PC-9 (cell line): ENCODE measurements at regions not wholly inside any gene's neighbourhood (a gene's known extent, or its start where the extent isn't known, plus 50 kb on each side); places are given as distances from the start of the nearest gene placed in this dataset.

ENCODE experiments used
- BruUV-seq: library from RNA; stranded (reverse); fragments of 400-500 nt; replicated peaks from 2 replicates; lab custom pipeline; 2021; lab: Mats Ljungman, UMichigan
- CTCF ChIA-PET: fragments of 300-600 bp; sonication (Branson Sonifier 250); formaldehyde crosslinking; loops from one replicate; lab custom pipeline; 2022; ENCODE audit warnings: antibody characterized with exemption; lab: Charles Lee
- POLR2A ChIA-PET: fragments of 300-600 bp; sonication (Branson Sonifier 250); formaldehyde crosslinking; loops from one replicate; lab custom pipeline; 2022; ENCODE audit warnings: antibody characterized with exemption; ENCODE audit not compliant: unreplicated experiment; lab: Charles Lee
- DNase-seq, 2 experiments: peaks; one replicate each; pipeline versions ENCODE4 v3.0.0 to v3.0.0-alpha.2; 2015 to 2022; ENCODE audit warnings: mixed read lengths in 1 of 2
- H2AFZ ChIP-seq: fragments of 200-600 bp; sonication (generic); 2 replicates; pipeline ENCODE4 v1.8.1; 2017; ENCODE audit warnings: antibody characterized with exemption
- H3F3A ChIP-seq: fragments of 200-600 bp; sonication (generic); 2 replicates; pipeline ENCODE4 v1.8.1; 2017; ENCODE audit warnings: antibody characterized with exemption, mild to moderate bottlenecking, low read depth; ENCODE audit not compliant: insufficient read depth
- H3K27ac ChIP-seq: fragments of 200-600 bp; sonication (generic); 2 replicates; pipeline ENCODE4 v1.6.1; 2016; ENCODE audit warnings: mixed run types
- H3K27me3 ChIP-seq: fragments of 200-600 bp; sonication (generic); 2 replicates; pipeline ENCODE4 v1.6.1; 2016; ENCODE audit warnings: low read depth, mixed run types; ENCODE audit not compliant: insufficient read depth
- H3K36me3 ChIP-seq: fragments of 200-600 bp; sonication (generic); 2 replicates; pipeline ENCODE4 v1.6.1; 2016; ENCODE audit warnings: low read depth, mixed run types
- H3K4me1 ChIP-seq: fragments of 200-600 bp; sonication (generic); replicated peaks from 2 replicates; pipeline ENCODE4 v1.6.1; 2016; ENCODE audit warnings: mixed run types; ENCODE audit not compliant: insufficient read depth
- H3K4me2 ChIP-seq: fragments of 200-600 bp; sonication (generic); 2 replicates; pipeline ENCODE4 v1.6.1; 2017; ENCODE audit warnings: mixed run types
- H3K4me3 ChIP-seq: fragments of 200-600 bp; sonication (generic); 2 replicates; pipeline ENCODE4 v1.6.1; 2016; ENCODE audit warnings: mixed run types
- H3K79me2 ChIP-seq: fragments of 200-600 bp; sonication (generic); 2 replicates; pipeline ENCODE4 v1.6.1; 2017; ENCODE audit warnings: low read depth, mixed run types
- H3K9me2 ChIP-seq: fragments of 200-600 bp; sonication (generic); 2 replicates; pipeline ENCODE4 v1.8.1; 2017; ENCODE audit warnings: mild to moderate bottlenecking; ENCODE audit not compliant: insufficient read depth
- H3K9me3 ChIP-seq: fragments of 200-600 bp; sonication (generic); 2 replicates; pipeline ENCODE4 v1.8.1; 2016; ENCODE audit warnings: low read depth; ENCODE audit not compliant: insufficient read depth
- H4K20me1 ChIP-seq: fragments of 200-600 bp; sonication (generic); 2 replicates; pipeline ENCODE4 v1.8.1; 2017; ENCODE audit not compliant: insufficient read depth
- CTCF ChIP-seq: fragments of 200-600 bp; sonication (generic); conservative IDR thresholded peaks from 2 replicates; pipeline ENCODE4 v1.6.1; 2017; ENCODE audit warnings: mixed run types, antibody characterized with exemption, mild to moderate bottlenecking, moderate library complexity
- EZH2 ChIP-seq: fragments of 200-600 bp; sonication (generic); IDR thresholded peaks from 2 replicates; pipeline ENCODE4 v1.8.0; 2017; ENCODE audit warnings: antibody characterized with exemption, low read depth
- intact Hi-C: fragments of 100-400 bp; cut with micrococcal nuclease; formaldehyde crosslinking; loops from one replicate; pipeline ENCODE4 v1.10.0; 2022; ENCODE audit not compliant: unreplicated experiment

GRCh38 chr15:37865687-37866086 is 68.8 kb upstream of the TMCO5A start:
- Histone ChIP-seq H3K27me3 (no peaks in the 10 kb centered on the region), H3K79me2 (no peaks in the 10 kb centered on the region), H3K4me1 (no peaks in the 10 kb centered on the region), H3K27ac (no peak overlapping the region), H3K4me2 (no peak overlapping the region), H4K20me1 (no peaks in the 10 kb centered on the region), H3K9me2 (no peaks in the 10 kb centered on the region), H2AFZ (no peak overlapping the region), H3F3A (no peaks in the 10 kb centered on the region), H3K4me3 (no peak overlapping the region), H3K9me3 (no peaks in the 10 kb centered on the region), H3K36me3 (no peaks in the 10 kb centered on the region)
- no TSS peak for BruUV-seq
- TF ChIP-seq EZH2 (no peak), CTCF (no peak)
- ChIA-PET CTCF (no interaction called here), POLR2A (no interaction called here)
- DNase-seq: no peak
- intact Hi-C loops: no loop called here

- no peak overlapping the region for H3K4me3 ChIP-seq
- ChIA-PET CTCF (interaction anchor here (0.7 kb wide), 1 partner anchor 321 kb away, joined by 5 read pairs; no protein-coding TSS in a partner anchor), POLR2A (no interaction called here)
- no peak overlapping the region for H3K4me2 ChIP-seq
- no peak overlapping the region for H3K27ac ChIP-seq
- TF ChIP-seq EZH2 (no peak), CTCF (no peak)
- H3K36me3 ChIP-seq: no peaks in the 10 kb centered on the region
- no peaks in the 10 kb centered on the region for H3K27me3 ChIP-seq
- no peaks in the 10 kb centered on the region for H3K4me1 ChIP-seq
- H3K9me3 ChIP-seq: no peaks in the 10 kb centered on the region
- no peaks in the 10 kb centered on the region for H3K79me2 ChIP-seq
- H2AFZ ChIP-seq: no peak overlapping the region
- no peaks in the 10 kb centered on the region for H3F3A ChIP-seq
- H4K20me1 ChIP-seq: no peaks in the 10 kb centered on the region
- intact Hi-C loops: no loop called here
- no peak for DNase-seq
- no peaks in the 10 kb centered on the region for H3K9me2 ChIP-seq
- no TSS peak for BruUV-seq
Measured at GRCh38 chr15:37870711-37871110, 63.7 kb upstream of the TMCO5A start.

- intact Hi-C loops: no loop called here
- Histone ChIP-seq H2AFZ (no peak overlapping the region), H3K4me1 (peaks cover 3% of the 10 kb centered on the region; the same call in 1 of the 2 replicates), H3K36me3 (no peaks in the 10 kb centered on the region), H3F3A (no peaks in the 10 kb centered on the region), H3K79me2 (no peaks in the 10 kb centered on the region), H3K27me3 (no peaks in the 10 kb centered on the region), H3K4me3 (no peak overlapping the region), H3K9me3 (no peaks in the 10 kb centered on the region), H3K9me2 (no peaks in the 10 kb centered on the region), H4K20me1 (no peaks in the 10 kb centered on the region), H3K27ac (no peak overlapping the region), H3K4me2 (no peak overlapping the region)
- BruUV-seq: no TSS peak
- no peak for DNase-seq
- ChIA-PET CTCF (no interaction called here), POLR2A (interaction anchor here (0.6 kb wide), 1 partner anchor 654 kb away, joined by 3 read pairs; no protein-coding TSS in a partner anchor)
- no peak for TF ChIP-seq CTCF
- no peak for TF ChIP-seq EZH2
Measured at GRCh38 chr15:37872661-37873060, 61.8 kb upstream of the TMCO5A start.
